Lower leg skin (tissue), 4 donors: ENCODE measurements at regions not wholly inside any gene's neighbourhood (a gene's known extent, or its start where the extent isn't known, plus 50 kb on each side); places are given as distances from the start of the nearest gene placed in this dataset.

Experiments
- DNase-seq, 2 donors: peaks; one replicate each; pipeline ENCODE4 v3.0.0-alpha.2; 2019; ENCODE audit warnings: low spot score in 2 of 2
- H3K4me3 ChIP-seq: fragments of 200-600 bp; sonication (generic); 2 replicates; pipeline ENCODE4 v1.5.1; 2017; ENCODE audit warnings: mild to moderate bottlenecking, low read depth; ENCODE audit not compliant: poor library complexity, severe bottlenecking
- POLR2A ChIP-seq, 2 donors: fragments of 450-650 bp; IDR thresholded peaks; one replicate each; pipeline ENCODE4 v1.6.1; 2016 to 2017; ENCODE audit warnings: antibody characterized with exemption in 2 of 2, mild to moderate bottlenecking in 1 of 2, moderate library complexity in 1 of 2
- WGBS, 2 donors: methylation state at CpG; one replicate each; pipeline ENCODE4 v1.1.5; 2018; 5-methylcytosine and 5-hydroxymethylcytosine counted together
- intact Hi-C: fragments of 100-400 bp; cut with DNase I; formaldehyde crosslinking; loops from one replicate; pipeline ENCODE4 v1.15.0; 2023; ENCODE audit warnings: low total_unique reads
- TF ChIP-seq, protein P1 (sequence below), 3 donors: fragments of 450-650 bp; IDR thresholded peaks; one replicate each; pipeline ENCODE4 v1.5.1; 2016; ENCODE audit warnings: antibody characterized with exemption in 3 of 3, mild to moderate bottlenecking in 3 of 3, moderate library complexity in 2 of 3

DNA sequence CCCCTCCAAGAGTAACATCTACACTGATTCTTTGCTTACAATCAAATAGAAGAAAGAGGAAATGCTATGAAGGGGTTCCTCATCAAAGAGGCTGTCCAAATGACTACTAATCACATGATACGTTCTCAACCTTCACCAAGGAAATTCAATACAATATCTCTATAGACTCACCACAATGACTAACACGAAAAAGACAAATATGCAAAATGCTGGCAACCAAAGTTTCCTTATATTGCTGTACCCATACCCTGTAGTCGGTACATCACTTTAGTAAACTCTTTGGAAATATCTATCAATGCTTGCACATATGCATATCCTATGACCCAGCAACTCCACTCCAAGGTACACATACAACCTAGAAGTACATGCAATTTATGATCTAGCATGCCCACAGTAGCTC, 1296.6 kb downstream of the AACS start:
- intact Hi-C loops, result no loop called here
- WGBS, 2 donors, result 83 to 88% methylated on average over 3 of the region's 3 CpGs
- DNase-seq, result no peak
- H3K4me3 ChIP-seq, result no peak overlapping the region
- TF ChIP-seq, protein P1, sequence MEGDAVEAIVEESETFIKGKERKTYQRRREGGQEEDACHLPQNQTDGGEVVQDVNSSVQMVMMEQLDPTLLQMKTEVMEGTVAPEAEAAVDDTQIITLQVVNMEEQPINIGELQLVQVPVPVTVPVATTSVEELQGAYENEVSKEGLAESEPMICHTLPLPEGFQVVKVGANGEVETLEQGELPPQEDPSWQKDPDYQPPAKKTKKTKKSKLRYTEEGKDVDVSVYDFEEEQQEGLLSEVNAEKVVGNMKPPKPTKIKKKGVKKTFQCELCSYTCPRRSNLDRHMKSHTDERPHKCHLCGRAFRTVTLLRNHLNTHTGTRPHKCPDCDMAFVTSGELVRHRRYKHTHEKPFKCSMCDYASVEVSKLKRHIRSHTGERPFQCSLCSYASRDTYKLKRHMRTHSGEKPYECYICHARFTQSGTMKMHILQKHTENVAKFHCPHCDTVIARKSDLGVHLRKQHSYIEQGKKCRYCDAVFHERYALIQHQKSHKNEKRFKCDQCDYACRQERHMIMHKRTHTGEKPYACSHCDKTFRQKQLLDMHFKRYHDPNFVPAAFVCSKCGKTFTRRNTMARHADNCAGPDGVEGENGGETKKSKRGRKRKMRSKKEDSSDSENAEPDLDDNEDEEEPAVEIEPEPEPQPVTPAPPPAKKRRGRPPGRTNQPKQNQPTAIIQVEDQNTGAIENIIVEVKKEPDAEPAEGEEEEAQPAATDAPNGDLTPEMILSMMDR (IDR thresholded peaks at IDR 0.05), result no peak
- no peak for TF ChIP-seq POLR2A (IDR thresholded peaks at IDR 0.05)

DNA sequence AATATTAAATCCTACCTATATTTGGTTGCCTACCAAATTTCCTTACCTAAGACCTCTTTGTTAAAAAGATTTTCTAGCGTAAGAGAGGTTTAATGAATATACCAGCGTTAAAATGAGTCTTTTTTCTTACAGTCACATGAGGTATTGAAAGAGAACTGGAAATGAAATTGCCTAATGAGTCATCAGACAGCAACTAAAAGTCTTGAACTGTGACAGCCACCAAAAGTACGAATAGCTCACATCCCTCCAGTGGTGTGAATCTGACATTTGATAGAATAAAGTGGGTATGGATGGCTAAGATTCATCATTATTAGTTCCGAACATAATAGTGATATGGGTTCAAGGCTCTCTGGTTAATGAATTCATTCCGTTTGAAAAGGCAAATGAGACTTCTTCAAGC, 1297.3 kb downstream of the AACS start:
- WGBS, 2 donors, result 80% methylated on average over 5 of the region's 5 CpGs

DNA sequence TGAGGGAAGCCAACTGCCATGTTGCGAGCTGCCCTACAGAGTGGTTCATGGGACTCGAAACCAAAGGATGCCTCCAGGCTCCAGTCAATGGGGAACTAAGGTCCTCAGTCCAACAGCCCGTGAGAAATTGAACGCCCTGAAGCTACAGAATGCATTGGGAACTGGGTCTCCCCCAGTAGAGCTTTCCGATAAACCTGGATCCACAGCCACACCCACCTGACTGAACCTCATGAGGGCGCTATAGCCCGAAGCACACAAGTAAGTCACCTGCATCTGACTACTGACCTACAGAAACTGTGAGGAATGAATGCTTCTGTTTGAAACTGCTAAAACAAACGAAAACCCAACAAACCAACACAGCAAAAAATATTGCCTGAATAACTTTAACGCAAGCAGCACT, 1297.7 kb downstream of the AACS start:
- no peak overlapping the region for H3K4me3 ChIP-seq
- TF ChIP-seq POLR2A (IDR thresholded peaks at IDR 0.05), result no peak
- TF ChIP-seq, protein P1 (IDR thresholded peaks at IDR 0.05), result no peak
- WGBS, 2 donors, result 70 to 74% methylated on average over 9 of the region's 9 CpGs
- intact Hi-C loops, result no loop called here
- no peak for DNase-seq

More for the DNA sequence above, 1297.3 kb downstream of the AACS start:
- H3K4me3 ChIP-seq, result no peak overlapping the region
- intact Hi-C loops, result no loop called here
- no peak for DNase-seq
- TF ChIP-seq, protein P1 (IDR thresholded peaks at IDR 0.05), result no peak
- TF ChIP-seq POLR2A (IDR thresholded peaks at IDR 0.05), result no peak

DNA sequence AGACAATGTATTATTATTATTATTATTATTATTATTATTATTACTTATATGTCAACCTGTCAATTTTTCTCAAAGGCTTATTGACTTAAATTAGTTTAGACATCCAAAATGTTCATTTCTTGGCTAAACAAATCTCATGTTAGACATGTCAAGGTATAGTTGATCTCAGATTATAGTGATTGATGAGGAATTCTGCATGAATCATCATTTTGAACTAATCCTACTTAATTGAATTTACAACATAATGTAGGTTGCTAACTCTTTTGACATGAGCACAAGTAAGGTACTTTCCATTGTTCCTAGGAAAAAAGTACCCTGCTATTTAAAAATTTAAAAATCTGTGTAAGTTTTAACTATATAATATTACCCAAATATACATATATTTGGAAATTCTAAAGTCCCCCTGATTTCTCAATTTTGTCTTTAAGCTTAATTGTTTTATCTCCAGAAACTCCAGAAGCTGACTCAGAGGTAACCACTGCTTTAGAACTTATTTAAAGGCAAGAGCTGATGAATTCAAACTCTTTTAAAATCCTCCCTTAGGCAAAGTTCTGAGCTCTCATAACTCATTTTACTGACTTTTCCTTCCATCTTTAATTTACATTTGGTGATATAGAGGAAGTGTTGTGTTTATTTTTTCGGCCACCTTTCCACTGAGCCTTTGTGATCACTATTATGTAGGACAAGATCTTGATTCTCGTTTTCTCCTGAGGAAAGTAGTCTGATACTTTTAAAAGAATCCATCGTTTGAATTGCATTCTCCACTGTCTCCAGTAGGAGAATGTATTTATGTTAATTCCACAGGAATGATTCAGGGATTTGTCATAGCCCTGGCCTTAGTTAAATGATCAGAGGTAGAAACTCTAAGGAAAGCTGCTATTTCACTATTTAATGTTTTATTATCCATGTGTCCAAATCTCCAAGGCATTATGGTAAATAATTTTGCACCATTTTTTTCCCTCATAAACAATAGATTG, 1304.5 kb downstream of the AACS start:
- DNase-seq, result no peak
- 55 to 58% methylated on average over 3 of the region's 3 CpGs for WGBS, 2 donors
- TF ChIP-seq, protein P1 (IDR thresholded peaks at IDR 0.05), result no peak
- TF ChIP-seq POLR2A (IDR thresholded peaks at IDR 0.05), result no peak
- H3K4me3 ChIP-seq, result no peak overlapping the region
- intact Hi-C loops, result no loop called here

DNA sequence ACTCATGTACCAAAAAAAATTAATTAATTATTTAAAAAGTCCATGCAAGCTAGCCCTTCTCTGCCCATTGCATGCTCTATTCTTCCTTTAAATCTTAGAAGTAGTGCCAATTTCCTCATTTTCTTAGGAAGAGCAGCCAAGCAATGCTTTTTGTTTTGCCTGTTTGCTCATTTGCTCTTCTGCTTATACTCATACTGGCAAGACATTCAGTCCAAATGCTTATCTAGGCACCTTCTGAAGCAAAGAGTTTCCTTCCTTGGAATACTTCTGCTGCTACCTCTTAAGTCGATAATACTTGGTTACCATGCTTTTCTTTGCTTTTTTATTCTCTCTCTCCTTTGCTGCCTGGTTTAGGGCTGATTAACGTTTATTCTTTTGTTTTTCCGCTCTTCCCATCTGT, 1318.3 kb downstream of the AACS start:
- DNase-seq, result no peak
- H3K4me3 ChIP-seq, result no peak overlapping the region
- WGBS, 2 donors, result 76 to 84% methylated on average over 3 of the region's 3 CpGs
- intact Hi-C loops, result no loop called here
- TF ChIP-seq, protein P1 (IDR thresholded peaks at IDR 0.05), result no peak
- TF ChIP-seq POLR2A (IDR thresholded peaks at IDR 0.05), result no peak
